ENCODE measurements at regions not wholly inside any gene's neighbourhood (a gene's known extent, or its start where the extent isn't known, plus 50 kb on each side); places are given as distances from the start of the nearest gene placed in this dataset.

DNA sequence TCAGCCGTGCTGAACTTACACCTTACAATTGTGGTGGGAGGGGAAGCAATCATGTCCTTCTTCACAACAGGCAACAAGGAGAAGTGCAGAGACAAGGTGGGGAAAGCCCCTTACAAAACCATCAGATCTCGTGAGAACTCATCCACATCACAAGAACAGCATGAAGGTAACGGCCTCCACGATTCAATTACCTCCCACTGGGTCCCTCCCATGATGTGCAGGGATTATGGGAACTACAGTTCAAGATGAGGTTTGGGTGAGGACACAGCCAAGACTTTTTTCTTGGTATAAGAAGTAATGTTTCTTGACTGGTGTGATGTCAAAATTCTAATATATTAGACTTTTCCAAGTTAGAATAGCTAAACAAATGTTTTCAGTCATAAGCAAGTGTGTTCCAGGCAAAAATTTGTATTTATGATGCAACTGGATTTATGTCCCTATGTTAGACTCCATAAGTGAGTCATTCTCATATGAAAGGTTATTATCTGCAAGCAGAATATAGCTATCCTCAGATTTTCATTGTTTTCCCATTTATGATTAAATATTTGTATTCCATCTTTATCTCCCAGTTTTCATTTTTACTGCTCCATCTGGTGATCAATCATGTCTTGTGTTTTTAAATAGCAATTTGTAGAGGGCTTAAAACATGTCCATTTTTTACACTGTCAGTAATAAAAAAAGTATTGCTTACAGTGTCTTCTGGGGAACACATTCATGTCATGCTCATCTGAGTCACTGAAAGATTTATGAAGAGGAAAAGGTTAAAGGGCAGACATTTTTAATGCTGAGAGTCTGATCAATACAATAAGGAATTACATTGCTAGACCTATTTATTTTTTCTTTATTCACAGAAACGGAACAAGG lies 995.2 kb upstream of the CDH2 start:
- DNase-seq (no peak), ATAC-seq (no peak)
- TF ChIP-seq, protein P1, sequence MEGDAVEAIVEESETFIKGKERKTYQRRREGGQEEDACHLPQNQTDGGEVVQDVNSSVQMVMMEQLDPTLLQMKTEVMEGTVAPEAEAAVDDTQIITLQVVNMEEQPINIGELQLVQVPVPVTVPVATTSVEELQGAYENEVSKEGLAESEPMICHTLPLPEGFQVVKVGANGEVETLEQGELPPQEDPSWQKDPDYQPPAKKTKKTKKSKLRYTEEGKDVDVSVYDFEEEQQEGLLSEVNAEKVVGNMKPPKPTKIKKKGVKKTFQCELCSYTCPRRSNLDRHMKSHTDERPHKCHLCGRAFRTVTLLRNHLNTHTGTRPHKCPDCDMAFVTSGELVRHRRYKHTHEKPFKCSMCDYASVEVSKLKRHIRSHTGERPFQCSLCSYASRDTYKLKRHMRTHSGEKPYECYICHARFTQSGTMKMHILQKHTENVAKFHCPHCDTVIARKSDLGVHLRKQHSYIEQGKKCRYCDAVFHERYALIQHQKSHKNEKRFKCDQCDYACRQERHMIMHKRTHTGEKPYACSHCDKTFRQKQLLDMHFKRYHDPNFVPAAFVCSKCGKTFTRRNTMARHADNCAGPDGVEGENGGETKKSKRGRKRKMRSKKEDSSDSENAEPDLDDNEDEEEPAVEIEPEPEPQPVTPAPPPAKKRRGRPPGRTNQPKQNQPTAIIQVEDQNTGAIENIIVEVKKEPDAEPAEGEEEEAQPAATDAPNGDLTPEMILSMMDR (IDR thresholded peaks at IDR 0.05), result no peak
- H3K27me3 ChIP-seq (ENCODE audit: low read depth), result no peaks in the 10 kb centered on the region
- intact Hi-C loops (cut with DNase I), result no loop called here
- H3K4me1 ChIP-seq, result no peaks in the 10 kb centered on the region
- no peak overlapping the region for H3K4me3 ChIP-seq
- H3K36me3 ChIP-seq, result no peaks in the 10 kb centered on the region
- no peak overlapping the region for H3K27ac ChIP-seq
- H3K9me3 ChIP-seq, result no peaks in the 10 kb centered on the region

DNA sequence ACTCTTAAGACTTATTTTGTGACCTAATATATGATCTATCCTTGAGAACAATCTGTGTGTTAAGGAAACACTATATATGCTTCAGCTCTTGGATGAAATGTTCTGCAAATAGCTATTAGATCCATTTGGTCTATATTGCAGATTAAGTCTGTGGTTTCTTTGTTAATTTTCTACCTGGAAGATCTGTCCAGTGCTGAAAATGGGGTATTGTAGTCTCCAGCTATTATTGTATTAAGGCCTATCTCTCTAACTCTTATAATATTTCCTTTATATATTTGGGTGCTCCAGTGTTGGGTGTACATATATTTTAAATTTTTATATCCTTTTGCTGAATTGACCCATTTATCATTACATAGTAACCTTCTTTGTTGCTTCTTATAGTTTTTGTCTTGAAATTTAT lies 992.7 kb upstream of the CDH2 start:
- intact Hi-C loops (cut with DNase I), result no loop called here
- TF ChIP-seq, protein P1 (IDR thresholded peaks at IDR 0.05), result no peak
- DNase-seq, result no peak

DNA sequence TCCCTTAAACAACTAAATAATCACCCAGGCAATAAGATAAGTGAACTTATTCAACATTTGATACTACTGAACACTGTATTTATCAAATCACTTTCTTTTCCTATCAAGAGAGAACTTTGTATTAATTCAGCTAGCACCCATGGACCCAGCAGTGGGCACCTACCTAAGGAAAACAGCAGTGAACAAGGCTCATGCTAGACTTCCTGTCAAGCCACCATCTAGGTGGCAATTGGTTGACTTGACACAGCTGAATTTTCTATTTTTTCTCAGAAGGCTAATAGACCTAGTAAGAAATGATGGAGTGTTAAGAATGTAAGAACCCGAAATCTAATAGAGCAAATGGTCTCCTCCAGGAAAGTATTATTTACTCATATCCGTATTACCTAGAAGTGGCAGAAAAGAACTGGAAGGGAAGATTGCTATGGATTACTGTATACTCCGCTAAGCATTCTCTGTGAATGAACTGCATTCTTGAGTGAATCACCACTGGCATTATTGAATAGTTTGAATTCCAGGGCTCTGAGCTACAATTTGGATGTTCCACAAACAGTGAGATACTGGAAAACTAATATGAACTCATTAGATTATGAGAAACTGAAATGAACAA lies 988.2 kb upstream of the CDH2 start:
- Histone ChIP-seq H3K9me3 (no peaks in the 10 kb centered on the region), H3K27ac (no peak overlapping the region), H3K4me3 (no peak overlapping the region), H3K4me1 (no peaks in the 10 kb centered on the region), H3K27me3 (ENCODE audit: low read depth) (no peaks in the 10 kb centered on the region), H3K36me3 (no peaks in the 10 kb centered on the region)
- TF ChIP-seq, protein P1 (IDR thresholded peaks at IDR 0.05), result no peak
- intact Hi-C loops (cut with DNase I), result no loop called here
- DNase-seq (no peak), ATAC-seq (peak in 1 of 2 donors; percentile 26)

More for the DNA sequence above, 992.7 kb upstream of the CDH2 start:
- Histone ChIP-seq H3K36me3 (no peaks in the 10 kb centered on the region), H3K4me3 (no peak overlapping the region), H3K9me3 (no peaks in the 10 kb centered on the region), H3K4me1 (no peaks in the 10 kb centered on the region), H3K27me3 (ENCODE audit: low read depth) (no peaks in the 10 kb centered on the region), H3K27ac (no peak overlapping the region)
- no peak for ATAC-seq

DNA sequence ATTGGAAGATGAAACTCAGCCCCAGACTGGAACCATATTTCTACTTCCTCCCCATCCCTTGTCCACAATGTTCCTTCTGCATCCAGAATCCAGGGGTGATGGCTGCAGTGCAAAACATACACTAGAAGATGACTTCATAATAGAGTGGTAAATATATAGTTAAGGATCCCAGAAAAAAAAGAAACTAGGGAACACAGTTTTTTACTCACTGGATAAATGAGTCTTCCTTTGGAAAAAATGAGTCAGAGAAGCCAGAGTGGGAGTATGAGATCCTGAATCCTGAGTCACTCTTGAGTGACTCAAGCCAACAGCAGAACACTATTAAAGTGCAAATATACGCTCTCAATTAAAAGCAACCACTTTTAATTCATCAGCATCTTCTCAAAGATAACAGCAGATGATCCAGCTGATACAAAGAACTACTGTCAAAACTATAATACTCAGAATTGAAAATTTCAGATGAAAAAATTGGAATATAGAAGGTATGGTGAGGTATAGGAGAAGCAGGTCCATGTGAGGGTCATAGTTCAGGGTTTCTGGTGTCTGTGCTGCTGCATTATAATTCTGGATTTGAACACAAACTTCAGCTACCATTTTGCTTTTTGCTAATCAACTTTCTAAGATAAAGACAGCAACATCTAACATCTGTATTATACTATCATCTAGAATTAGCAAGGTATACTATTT lies 987.2 kb upstream of the CDH2 start:
- peak in 1 of 2 donors; percentile 46 for ATAC-seq
- no peak overlapping the region for H3K27ac ChIP-seq

DNA sequence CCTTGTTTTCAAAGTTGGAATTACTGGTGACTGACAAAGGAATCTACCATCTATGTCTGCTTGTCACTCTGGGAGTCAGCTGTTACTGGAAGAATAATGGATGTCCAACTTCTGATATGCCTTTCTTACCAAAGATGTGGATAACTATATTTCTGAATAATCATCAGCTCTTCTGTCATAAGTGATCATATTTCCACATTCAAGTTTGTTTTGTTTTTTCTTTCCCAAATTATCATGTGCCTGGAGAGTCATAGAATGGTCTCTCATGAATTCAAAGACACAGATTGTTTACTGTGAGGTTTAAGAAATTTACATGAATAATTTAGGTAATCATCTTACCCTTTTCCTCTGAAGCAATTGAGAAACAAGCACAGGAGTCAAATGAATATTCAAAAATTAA lies 986.7 kb upstream of the CDH2 start:
- H3K4me1 ChIP-seq, result no peaks in the 10 kb centered on the region
- no peak for DNase-seq
- no peaks in the 10 kb centered on the region for H3K36me3 ChIP-seq
- intact Hi-C loops (cut with DNase I), result no loop called here
- no peaks in the 10 kb centered on the region for H3K27me3 ChIP-seq (ENCODE audit: low read depth)
- no peak for ATAC-seq
- TF ChIP-seq, protein P1 (IDR thresholded peaks at IDR 0.05), result no peak
- H3K27ac ChIP-seq, result no peak overlapping the region
- H3K4me3 ChIP-seq, result no peak overlapping the region
- no peaks in the 10 kb centered on the region for H3K9me3 ChIP-seq

More for the DNA sequence above, 987.2 kb upstream of the CDH2 start:
- Histone ChIP-seq H3K9me3 (no peaks in the 10 kb centered on the region), H3K4me1 (no peaks in the 10 kb centered on the region), H3K27me3 (ENCODE audit: low read depth) (no peaks in the 10 kb centered on the region), H3K4me3 (no peak overlapping the region), H3K36me3 (no peaks in the 10 kb centered on the region)
- intact Hi-C loops (cut with DNase I), result no loop called here
- TF ChIP-seq, protein P1 (IDR thresholded peaks at IDR 0.05), result no peak
- no peak for DNase-seq

All from lower lobe of right lung (tissue), 2 donors.